Endothelial cell of umbilical vein (primary cell): ENCODE measurements at regions not wholly inside any gene's neighbourhood (a gene's known extent, or its start where the extent isn't known, plus 50 kb on each side); places are given as distances from the start of the nearest gene placed in this dataset.

Experiments
- BruUV-seq: library from RNA; stranded (reverse); fragments of 400-500 nt; replicated peaks from 2 replicates; lab custom pipeline; 2021; lab: Mats Ljungman, UMichigan
- CTCF ChIA-PET: fragments of 300-600, 350-600 bp; sonication (Branson Sonifier 250); formaldehyde crosslinking; loops from one replicate; lab custom pipeline; 2021; ENCODE audit warnings: antibody characterized with exemption, inconsistent platforms; lab: Charles Lee
- POLR2A ChIA-PET: fragments of 300-600, 350-600 bp; sonication (Branson Sonifier 250); formaldehyde crosslinking; loops from one replicate; lab custom pipeline; 2021; ENCODE audit warnings: antibody characterized with exemption, inconsistent platforms; lab: Charles Lee
- DNase-seq: peaks from one replicate; pipeline ENCODE4 v3.0.0-alpha.2; 2011; ENCODE audit warnings: low read depth, low spot score
- FAIRE-seq: peaks from 2 replicates; lab custom pipeline; 2011; peaks lifted over from hg19 to GRCh38; lab: Jason Lieb, UNC
- H2AFZ ChIP-seq: 2 replicates; pipeline ENCODE4 v1.6.0; 2012; ENCODE audit warnings: low read depth, low read length, control low read depth, inconsistent platforms
- H3K27ac ChIP-seq: 2 replicates; pipeline ENCODE4 v1.5.1; 2011; ENCODE audit warnings: low read depth, mild to moderate bottlenecking, control low read depth, low read length, moderate library complexity; ENCODE audit not compliant: insufficient read depth
- H3K27me3 ChIP-seq, 2 experiments: 2 replicates each; pipeline versions ENCODE4 v1.6.0 to v1.6.1; 2011; ENCODE audit warnings: low read length in 2 of 2, mixed read lengths in 1 of 2; ENCODE audit not compliant: control insufficient read depth in 2 of 2, insufficient read depth in 2 of 2
- H3K36me3 ChIP-seq, 2 experiments: 2 replicates in 1 of 2; 3 replicates in 1 of 2; pipeline ENCODE4 v1.5.1; 2011; ENCODE audit warnings: low read length in 2 of 2, mild to moderate bottlenecking in 1 of 2, moderate library complexity in 1 of 2; ENCODE audit not compliant: control insufficient read depth in 2 of 2, insufficient read depth in 2 of 2; ENCODE audit errors: extremely low read depth in 1 of 2
- H3K4me1 ChIP-seq: 3 replicates; pipeline ENCODE4 v1.5.1; 2011; ENCODE audit warnings: mild to moderate bottlenecking, low read length; ENCODE audit not compliant: control insufficient read depth, insufficient read depth; ENCODE audit errors: extremely low read depth
- H3K4me2 ChIP-seq: 2 replicates; pipeline ENCODE4 v1.6.1; 2011; ENCODE audit warnings: low read length, control low read depth, mixed read lengths; ENCODE audit not compliant: insufficient read depth
- H3K4me3 ChIP-seq, 3 experiments: fragments of 200-600 bp in 1 of 3; sonication (generic), shearing (Covaris generic) in 1 of 3; replicated peaks in 1 of 3; 2 replicates each; pipeline ENCODE4 v1.5.1; 2011 to 2016; ENCODE audit warnings: control low read depth in 3 of 3, low read length in 3 of 3, mild to moderate bottlenecking in 2 of 3, inconsistent platforms in 1 of 3, low read depth in 1 of 3, moderate library complexity in 1 of 3; ENCODE audit not compliant: insufficient read depth in 1 of 3
- H3K79me2 ChIP-seq: 2 replicates; pipeline ENCODE4 v1.6.0; 2012; ENCODE audit warnings: low read length, inconsistent platforms; ENCODE audit not compliant: control insufficient read depth, insufficient read depth
- H3K9ac ChIP-seq: replicated peaks from 2 replicates; pipeline ENCODE3; 2011; ENCODE audit warnings: low read length, control low read depth; ENCODE audit not compliant: insufficient read depth; ENCODE audit errors: extremely low read depth
- H3K9me1 ChIP-seq: replicated peaks from 3 replicates; pipeline ENCODE4 v1.6.0; 2011; ENCODE audit warnings: mild to moderate bottlenecking, low read length; ENCODE audit not compliant: control insufficient read depth, insufficient read depth; ENCODE audit errors: extremely low read depth
- H3K9me3 ChIP-seq: replicated peaks from 2 replicates; pipeline ENCODE4 v1.5.1; 2012; ENCODE audit warnings: low read length, inconsistent platforms; ENCODE audit not compliant: control insufficient read depth, insufficient read depth
- H4K20me1 ChIP-seq: replicated peaks from 2 replicates; pipeline ENCODE3; 2011; ENCODE audit warnings: mild to moderate bottlenecking, low read length; ENCODE audit not compliant: control insufficient read depth, insufficient read depth; ENCODE audit errors: extremely low read depth
- CTCF ChIP-seq, 2 donors: IDR thresholded peaks; 1 replicate in 1 of 2; 2 replicates in 1 of 2; pipeline ENCODE4 v1.5.1; 2011; ENCODE audit warnings: low read length in 2 of 2, mild to moderate bottlenecking in 2 of 2, moderate library complexity in 2 of 2, control low read depth in 1 of 2, inconsistent platforms in 1 of 2, low read depth in 1 of 2; ENCODE audit not compliant: insufficient read depth in 1 of 2; ENCODE audit errors: extremely low read depth in 1 of 2
- EZH2 ChIP-seq: IDR thresholded peaks from 2 replicates; pipeline ENCODE4 v1.6.1; 2012; ENCODE audit warnings: borderline replicate concordance, low read depth, mild to moderate bottlenecking, moderate library complexity, low read length, inconsistent platforms; ENCODE audit not compliant: severe bottlenecking
- FOS ChIP-seq: IDR thresholded peaks from 2 replicates; pipeline ENCODE4 v1.6.1; 2011; ENCODE audit warnings: mild to moderate bottlenecking, low read length, moderate library complexity, borderline replicate concordance; ENCODE audit not compliant: insufficient read depth
- GATA2 ChIP-seq: IDR thresholded peaks from 2 replicates; pipeline ENCODE4 v1.7.0; 2011; ENCODE audit warnings: low read depth, mild to moderate bottlenecking, moderate library complexity, mixed read lengths, low read length; ENCODE audit not compliant: insufficient read length, insufficient read depth
- JUN ChIP-seq: IDR thresholded peaks from 2 replicates; pipeline ENCODE4 v1.6.1; 2011; ENCODE audit warnings: borderline replicate concordance, low read depth; ENCODE audit not compliant: insufficient read length, insufficient read depth
- MAX ChIP-seq: IDR thresholded peaks from 2 replicates; pipeline ENCODE4 v1.6.1; 2011; ENCODE audit not compliant: insufficient read depth, insufficient read length
- MYC ChIP-seq: IDR thresholded peaks from one replicate; pipeline ENCODE4 v1.6.1; 2011; ENCODE audit warnings: mild to moderate bottlenecking, low read depth, low read length
- POLR2A ChIP-seq: IDR thresholded peaks from 2 replicates; pipeline ENCODE4 v1.6.1; 2012; ENCODE audit warnings: low read depth, mild to moderate bottlenecking, control low read depth, low read length
- POLR2AphosphoS5 ChIP-seq: IDR thresholded peaks from 2 replicates; pipeline ENCODE4 v1.6.1; 2012; ENCODE audit warnings: low read depth, mild to moderate bottlenecking, control low read depth, low read length, moderate library complexity; ENCODE audit not compliant: insufficient read depth
- dilution Hi-C: fragments of 300-500 bp; cut with MboI; formaldehyde crosslinking; loops from one replicate; pipeline ENCODE4 v1.15.0; 2019; ENCODE audit warnings: low sequenced_read_pairs; ENCODE audit not compliant: extremely low pct_ligation_motif_present
- intact Hi-C: fragments of 100-400 bp; cut with micrococcal nuclease; formaldehyde crosslinking; loops from one replicate; pipeline ENCODE4 v1.10.0; 2022

GRCh38 chr9:25453875-25454274, 224.4 kb downstream of the TUSC1 start:
- Histone ChIP-seq H3K36me3 (no peaks in the 10 kb centered on the region), H2AFZ (no peak overlapping the region), H3K79me2 (no peaks in the 10 kb centered on the region), H3K4me2 (no peak overlapping the region), H4K20me1 (no peaks in the 10 kb centered on the region), H3K27ac (no peak overlapping the region), H3K27me3 (no peaks in the 10 kb centered on the region), H3K9me3 (no peaks in the 10 kb centered on the region), H3K4me3 (no peak overlapping the region), H3K9ac (no peak overlapping the region), H3K4me1 (no peaks in the 10 kb centered on the region), H3K9me1 (no peaks in the 10 kb centered on the region)
- POLR2A ChIA-PET, result no interaction called here
- intact Hi-C loops (no loop called here), dilution Hi-C loops (no loop called here)
- no peak for DNase-seq
- TF ChIP-seq CTCF (IDR thresholded peaks at IDR 0.05; ENCODE audit: extremely low read depth in 1 of 2, insufficient read depth in 1 of 2, low read depth in 1 of 2, low read length in 2 of 2), result no peak
- no peak for TF ChIP-seq MYC
- no peak for TF ChIP-seq EZH2
- TF ChIP-seq POLR2AphosphoS5, result no peak
- no peak for TF ChIP-seq POLR2A
- TF ChIP-seq MAX, result no peak
- CTCF ChIA-PET, result no interaction called here
- no peak for FAIRE-seq
- no TSS peak for BruUV-seq

GRCh38 chr9:25449503-25449902, 228.7 kb downstream of the TUSC1 start:
- Histone ChIP-seq H3K9me3 (no peaks in the 10 kb centered on the region), H3K27me3 (no peaks in the 10 kb centered on the region), H2AFZ (no peak overlapping the region), H3K36me3 (no peaks in the 10 kb centered on the region), H3K79me2 (no peaks in the 10 kb centered on the region), H3K4me1 (no peaks in the 10 kb centered on the region), H3K4me2 (no peak overlapping the region), H3K27ac (no peak overlapping the region), H3K9ac (no peak overlapping the region), H3K9me1 (no peaks in the 10 kb centered on the region), H4K20me1 (no peaks in the 10 kb centered on the region), H3K4me3 (no peak overlapping the region)
- DNase-seq, result no peak
- intact Hi-C loops, result no loop called here
- ChIA-PET CTCF (no interaction called here), POLR2A (no interaction called here)
- no TSS peak for BruUV-seq
- FAIRE-seq, result no peak
- dilution Hi-C loops, result no loop called here
- TF ChIP-seq JUN (no peak), FOS (no peak), POLR2A (no peak), MYC (no peak), MAX (no peak), POLR2AphosphoS5 (no peak), CTCF (IDR thresholded peaks at IDR 0.05; ENCODE audit: extremely low read depth in 1 of 2, insufficient read depth in 1 of 2, low read depth in 1 of 2, low read length in 2 of 2) (no peak), EZH2 (no peak), GATA2 (no peak)
